K562 (cell line): ENCODE measurements at regions not wholly inside any gene's neighbourhood (a gene's known extent, or its start where the extent isn't known, plus 50 kb on each side); places are given as distances from the start of the nearest gene placed in this dataset.

Experiments
- BCL6 ChIP-seq: fragments of 250-450 bp; sonication (Bioruptor Pico); IDR thresholded peaks from 2 replicates; pipeline ENCODE4 v1.4.0; 2020
- EP300 ChIP-seq: IDR thresholded peaks from 2 replicates; pipeline ENCODE4 v1.6.1; 2012; ENCODE audit warnings: low read length, improper control_type of control experiment
- EZH2 ChIP-seq: IDR thresholded peaks from 2 replicates; pipeline ENCODE4 v1.6.1; 2012; ENCODE audit warnings: low read depth, mild to moderate bottlenecking, inconsistent platforms, low read length, borderline replicate concordance
- FOXM1 ChIP-seq, 2 experiments: fragments of 450-650 bp in 1 of 2; sonication (generic) in 1 of 2; formaldehyde crosslinking in 1 of 2; IDR thresholded peaks; 2 replicates each; pipeline versions ENCODE4 v1.6.1 to v1.9.0; 2017 to 2022; ENCODE audit warnings: low read depth in 2 of 2, mild to moderate bottlenecking in 2 of 2, missing genetic modification reagents in 1 of 2, moderate library complexity in 1 of 2
- PHF20 ChIP-seq: fragments of 450-650 bp; IDR thresholded peaks from 2 replicates; pipeline ENCODE4 v1.6.1; 2018; ENCODE audit not compliant: partially characterized antibody
- ZBTB7A ChIP-seq: IDR thresholded peaks from 2 replicates; pipeline ENCODE4 v1.6.1; 2011; ENCODE audit warnings: low read depth, mild to moderate bottlenecking, low read length, moderate library complexity, borderline replicate concordance; ENCODE audit not compliant: control insufficient read depth
- ZFP91 ChIP-seq: sonication (generic); formaldehyde crosslinking; IDR thresholded peaks from 2 replicates; pipeline ENCODE4 v1.8.0; 2022; ENCODE audit warnings: mild to moderate bottlenecking, missing genetic modification reagents
- TF ChIP-seq, protein P1 (sequence below): fragments of 200-800 bp; sonication (Bioruptor generic); IDR thresholded peaks from 2 replicates; pipeline ENCODE4 v1.6.1; 2016; ENCODE audit warnings: missing genetic modification characterization, missing compliant biosample characterization

DNA sequence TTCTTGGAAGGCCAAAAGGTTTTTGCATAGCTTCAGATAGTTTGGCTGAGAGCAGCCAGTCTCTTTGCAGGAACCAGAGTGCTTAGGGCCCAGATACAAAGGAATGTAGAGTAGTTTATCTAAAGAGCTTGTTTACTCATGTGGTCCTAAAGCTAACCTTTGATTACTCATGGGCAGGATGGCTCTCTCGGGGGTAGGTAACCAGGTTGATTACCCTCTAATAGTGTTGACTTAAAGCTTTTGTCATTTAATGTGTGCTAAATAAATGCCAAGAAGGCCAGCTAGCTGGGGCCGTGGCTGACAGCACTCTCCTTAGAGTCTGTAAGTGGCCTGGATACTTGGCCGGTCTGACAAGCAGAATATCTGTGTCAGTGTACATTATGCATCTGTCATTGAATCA is 69.7 kb upstream of the MAGEB16 start:
- TF ChIP-seq BCL6 (CRISPR knock-in tag) (no peak), EP300 (no peak), FOXM1 (IDR thresholded peaks at IDR 0.05; ENCODE audit: low read depth) (no peak), FOXM1 (CRISPR knock-in tag; IDR thresholded peaks at IDR 0.05; ENCODE audit: low read depth) (no peak), PHF20 (no peak), ZBTB7A (no peak), ZFP91 (CRISPR knock-in tag) (no peak), EZH2 (no peak)
- TF ChIP-seq, protein P1, sequence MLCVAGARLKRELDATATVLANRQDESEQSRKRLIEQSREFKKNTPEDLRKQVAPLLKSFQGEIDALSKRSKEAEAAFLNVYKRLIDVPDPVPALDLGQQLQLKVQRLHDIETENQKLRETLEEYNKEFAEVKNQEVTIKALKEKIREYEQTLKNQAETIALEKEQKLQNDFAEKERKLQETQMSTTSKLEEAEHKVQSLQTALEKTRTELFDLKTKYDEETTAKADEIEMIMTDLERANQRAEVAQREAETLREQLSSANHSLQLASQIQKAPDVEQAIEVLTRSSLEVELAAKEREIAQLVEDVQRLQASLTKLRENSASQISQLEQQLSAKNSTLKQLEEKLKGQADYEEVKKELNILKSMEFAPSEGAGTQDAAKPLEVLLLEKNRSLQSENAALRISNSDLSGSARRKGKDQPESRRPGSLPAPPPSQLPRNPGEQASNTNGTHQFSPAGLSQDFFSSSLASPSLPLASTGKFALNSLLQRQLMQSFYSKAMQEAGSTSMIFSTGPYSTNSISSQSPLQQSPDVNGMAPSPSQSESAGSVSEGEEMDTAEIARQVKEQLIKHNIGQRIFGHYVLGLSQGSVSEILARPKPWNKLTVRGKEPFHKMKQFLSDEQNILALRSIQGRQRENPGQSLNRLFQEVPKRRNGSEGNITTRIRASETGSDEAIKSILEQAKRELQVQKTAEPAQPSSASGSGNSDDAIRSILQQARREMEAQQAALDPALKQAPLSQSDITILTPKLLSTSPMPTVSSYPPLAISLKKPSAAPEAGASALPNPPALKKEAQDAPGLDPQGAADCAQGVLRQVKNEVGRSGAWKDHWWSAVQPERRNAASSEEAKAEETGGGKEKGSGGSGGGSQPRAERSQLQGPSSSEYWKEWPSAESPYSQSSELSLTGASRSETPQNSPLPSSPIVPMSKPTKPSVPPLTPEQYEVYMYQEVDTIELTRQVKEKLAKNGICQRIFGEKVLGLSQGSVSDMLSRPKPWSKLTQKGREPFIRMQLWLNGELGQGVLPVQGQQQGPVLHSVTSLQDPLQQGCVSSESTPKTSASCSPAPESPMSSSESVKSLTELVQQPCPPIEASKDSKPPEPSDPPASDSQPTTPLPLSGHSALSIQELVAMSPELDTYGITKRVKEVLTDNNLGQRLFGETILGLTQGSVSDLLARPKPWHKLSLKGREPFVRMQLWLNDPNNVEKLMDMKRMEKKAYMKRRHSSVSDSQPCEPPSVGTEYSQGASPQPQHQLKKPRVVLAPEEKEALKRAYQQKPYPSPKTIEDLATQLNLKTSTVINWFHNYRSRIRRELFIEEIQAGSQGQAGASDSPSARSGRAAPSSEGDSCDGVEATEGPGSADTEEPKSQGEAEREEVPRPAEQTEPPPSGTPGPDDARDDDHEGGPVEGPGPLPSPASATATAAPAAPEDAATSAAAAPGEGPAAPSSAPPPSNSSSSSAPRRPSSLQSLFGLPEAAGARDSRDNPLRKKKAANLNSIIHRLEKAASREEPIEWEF = no peak
